GM12873 (cell line): ENCODE measurements at regions not wholly inside any gene's neighbourhood (a gene's known extent, or its start where the extent isn't known, plus 50 kb on each side); places are given as distances from the start of the nearest gene placed in this dataset.

Experiments used
- TF ChIP-seq, protein P1 (sequence below): IDR thresholded peaks from 2 replicates; pipeline ENCODE4 v1.5.1; 2012; ENCODE audit warnings: low read depth, mild to moderate bottlenecking, moderate library complexity, low read length, control low read depth; ENCODE audit not compliant: insufficient read depth; ENCODE audit errors: missing control alignments

DNA sequence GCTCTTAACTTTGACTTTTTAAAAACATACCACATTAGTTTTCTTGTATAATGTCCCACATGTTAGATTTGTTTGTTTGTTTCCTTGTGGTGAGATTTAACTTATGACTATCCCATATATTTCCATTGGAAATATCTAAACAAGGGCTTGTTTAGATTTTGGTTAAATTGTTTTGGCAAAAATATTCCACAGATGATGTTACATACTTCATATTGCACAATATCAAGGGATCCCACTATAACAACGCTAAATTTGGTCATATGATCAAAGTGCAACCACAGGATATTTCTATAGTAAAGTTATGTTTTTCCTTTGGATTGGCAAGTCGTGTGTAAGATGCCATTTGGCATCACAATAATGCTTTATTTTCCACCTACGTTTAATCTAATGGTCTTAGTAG lies 396.7 kb downstream of the TGFB2 start:
- TF ChIP-seq, protein P1, sequence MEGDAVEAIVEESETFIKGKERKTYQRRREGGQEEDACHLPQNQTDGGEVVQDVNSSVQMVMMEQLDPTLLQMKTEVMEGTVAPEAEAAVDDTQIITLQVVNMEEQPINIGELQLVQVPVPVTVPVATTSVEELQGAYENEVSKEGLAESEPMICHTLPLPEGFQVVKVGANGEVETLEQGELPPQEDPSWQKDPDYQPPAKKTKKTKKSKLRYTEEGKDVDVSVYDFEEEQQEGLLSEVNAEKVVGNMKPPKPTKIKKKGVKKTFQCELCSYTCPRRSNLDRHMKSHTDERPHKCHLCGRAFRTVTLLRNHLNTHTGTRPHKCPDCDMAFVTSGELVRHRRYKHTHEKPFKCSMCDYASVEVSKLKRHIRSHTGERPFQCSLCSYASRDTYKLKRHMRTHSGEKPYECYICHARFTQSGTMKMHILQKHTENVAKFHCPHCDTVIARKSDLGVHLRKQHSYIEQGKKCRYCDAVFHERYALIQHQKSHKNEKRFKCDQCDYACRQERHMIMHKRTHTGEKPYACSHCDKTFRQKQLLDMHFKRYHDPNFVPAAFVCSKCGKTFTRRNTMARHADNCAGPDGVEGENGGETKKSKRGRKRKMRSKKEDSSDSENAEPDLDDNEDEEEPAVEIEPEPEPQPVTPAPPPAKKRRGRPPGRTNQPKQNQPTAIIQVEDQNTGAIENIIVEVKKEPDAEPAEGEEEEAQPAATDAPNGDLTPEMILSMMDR = no peak

DNA sequence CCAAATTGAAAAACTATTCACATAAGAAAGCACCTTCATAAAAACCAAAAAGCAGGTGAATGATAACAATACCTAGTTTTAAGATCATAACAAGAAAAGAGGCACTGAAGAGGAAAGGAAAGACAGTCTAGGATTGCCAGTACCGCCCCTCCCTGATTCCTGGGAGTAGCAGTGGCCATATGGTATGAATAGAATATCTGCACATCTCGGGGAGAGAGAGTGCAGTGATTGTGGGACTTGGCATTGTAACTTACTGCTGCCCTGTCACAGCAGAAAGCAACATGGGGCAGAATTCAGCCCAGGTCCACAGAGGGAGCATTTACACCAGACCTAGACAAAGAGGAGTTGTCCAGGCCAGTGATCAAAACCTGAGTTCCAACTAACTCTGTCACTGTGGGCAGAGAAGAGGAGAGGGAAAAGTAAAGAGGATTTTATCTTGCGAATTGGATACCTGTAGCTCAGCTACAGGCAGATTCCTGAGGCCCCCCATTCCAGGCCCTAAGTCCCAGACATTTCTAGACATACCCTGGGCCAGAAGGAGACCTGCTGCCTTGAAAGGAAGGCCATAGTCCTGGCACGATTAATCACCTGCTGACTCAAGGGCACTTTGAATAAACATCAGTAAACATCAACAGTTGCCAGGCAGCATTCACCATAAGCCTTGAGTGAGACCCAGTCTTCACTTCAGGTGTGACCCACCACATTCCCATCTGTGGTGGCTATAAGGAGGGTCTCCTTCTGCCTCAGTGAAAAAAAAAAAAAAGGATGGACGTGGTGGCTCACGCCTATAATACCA lies 397.5 kb downstream of the TGFB2 start:
- TF ChIP-seq, protein P1 = no peak

DNA sequence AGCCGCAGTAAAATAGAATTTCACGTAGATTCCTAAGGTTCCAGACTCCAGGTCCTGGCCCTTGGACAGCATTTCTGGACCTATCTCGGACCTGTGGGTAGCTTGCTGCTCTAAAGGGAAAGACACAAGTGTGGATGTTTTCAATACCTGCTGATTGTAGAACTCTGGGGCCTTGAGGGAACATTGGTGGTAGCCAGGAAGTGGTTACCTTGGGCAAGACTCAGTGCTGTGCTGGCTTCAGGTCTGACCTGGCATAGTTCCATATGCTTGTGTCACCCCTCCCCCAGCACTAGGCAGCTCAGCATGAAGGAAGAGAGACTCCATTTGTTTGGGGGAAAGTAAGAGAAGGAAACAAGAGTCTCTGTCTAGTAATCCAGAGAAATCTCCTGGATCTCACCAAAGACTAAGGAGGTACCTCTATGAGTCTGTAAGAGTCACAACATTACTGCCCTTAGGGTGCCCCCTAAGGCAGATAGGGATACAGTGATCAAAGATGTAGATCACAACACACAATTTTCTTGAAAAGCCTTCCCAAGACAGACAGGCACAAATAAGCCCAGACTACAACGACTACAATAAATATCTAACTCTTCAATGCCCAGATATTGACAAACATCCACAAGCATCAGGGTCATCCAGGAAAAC lies 398.8 kb downstream of the TGFB2 start:
- TF ChIP-seq, protein P1 = no peak

DNA sequence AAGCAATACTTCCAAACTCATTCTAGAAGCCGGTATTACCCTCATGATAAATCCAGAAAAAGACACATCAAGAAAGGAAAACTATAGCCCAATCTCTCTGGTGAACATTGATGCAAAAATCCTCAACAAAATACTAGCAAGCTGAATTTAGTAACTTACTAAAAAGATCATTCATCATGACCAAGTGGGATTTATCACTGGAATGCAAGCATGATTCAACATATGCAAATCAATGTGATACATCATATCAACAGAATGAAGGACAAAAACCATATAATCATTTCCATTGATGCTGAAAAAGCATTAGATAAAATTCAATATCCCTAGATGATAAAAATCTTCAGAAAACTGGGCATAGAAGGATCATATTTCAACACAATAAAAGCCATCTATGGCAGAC lies 402.9 kb downstream of the TGFB2 start:
- TF ChIP-seq, protein P1 = no peak

DNA sequence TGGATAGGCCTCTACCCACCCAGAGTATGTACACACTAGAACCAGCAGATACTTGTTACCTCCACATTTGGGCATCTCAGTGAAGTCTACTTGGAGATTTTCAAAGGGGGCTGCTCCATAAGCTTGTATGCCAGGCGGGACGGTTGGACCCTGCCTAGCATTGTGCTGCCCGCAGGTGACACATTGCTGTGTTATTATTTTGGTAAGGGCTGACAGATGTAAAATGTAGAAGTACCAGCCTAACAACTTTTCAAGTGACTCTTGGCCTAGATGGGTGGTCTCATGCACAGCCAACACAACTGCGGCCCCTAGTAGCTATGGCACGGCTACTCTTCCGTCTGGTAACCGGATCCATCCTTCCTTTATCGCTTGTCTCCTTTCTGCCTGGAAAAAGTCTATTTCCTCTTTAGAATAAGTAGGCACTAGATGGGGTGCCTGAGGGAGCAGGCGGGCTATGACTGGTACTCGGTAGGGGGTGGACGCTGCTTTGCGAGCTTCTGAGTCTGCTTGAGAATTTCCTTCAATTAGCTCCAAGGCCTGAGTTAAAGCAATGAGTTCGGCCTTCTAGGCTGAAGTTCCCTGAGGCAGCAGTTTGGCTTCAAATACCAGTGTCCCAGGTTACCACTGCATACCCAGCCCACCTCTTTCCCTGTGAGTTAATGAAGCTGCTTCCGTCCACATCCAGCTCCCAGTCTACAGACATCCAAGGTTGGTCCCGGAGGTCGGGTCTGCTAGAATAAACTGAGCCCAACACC lies 405.3 kb downstream of the TGFB2 start:
- TF ChIP-seq, protein P1 = no peak

DNA sequence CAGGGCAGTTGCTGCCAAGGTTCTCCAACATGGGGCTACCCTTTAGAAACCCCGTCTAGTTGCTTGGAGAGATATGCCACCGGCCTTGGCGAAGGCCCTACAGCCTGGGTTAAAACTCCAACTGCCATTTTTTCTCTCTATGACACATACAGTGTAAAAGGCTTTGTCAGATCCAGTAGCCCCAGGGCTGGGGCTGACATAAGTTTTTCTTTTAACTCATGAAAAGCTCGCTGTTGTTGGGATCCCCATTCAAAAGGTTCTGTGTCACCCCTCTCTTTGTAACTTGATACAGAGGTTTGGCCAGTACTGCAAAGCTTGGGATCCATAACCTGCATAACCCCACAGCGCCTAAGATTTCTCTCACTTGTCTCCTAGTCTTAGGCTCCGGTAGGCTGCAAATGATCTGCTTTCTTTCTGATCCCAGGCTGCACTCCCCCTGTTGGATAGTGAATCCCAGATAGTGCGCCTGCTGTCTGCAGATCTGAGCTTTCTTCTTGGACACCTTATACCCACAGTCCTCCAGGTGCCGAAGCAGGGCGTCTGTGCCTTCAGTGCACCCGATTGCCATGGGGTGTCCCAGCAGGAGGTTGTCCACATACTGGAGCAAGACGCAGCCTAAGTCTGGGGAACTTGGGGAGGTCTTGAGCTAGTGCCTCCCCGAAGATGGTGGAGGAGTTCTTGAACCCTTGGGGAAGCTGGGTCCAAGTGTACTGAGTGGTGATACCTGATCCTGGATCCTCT lies 406.2 kb downstream of the TGFB2 start:
- TF ChIP-seq, protein P1 = no peak
